ENCODE measurements at regions not wholly inside any gene's neighbourhood (a gene's known extent, or its start where the extent isn't known, plus 50 kb on each side); places are given as distances from the start of the nearest gene placed in this dataset.
"Not testable (repeated sequence)": the region's sequence is repeated elsewhere in the genome, so short reads cannot be mapped to it uniquely, and the experiment has no call there.

GRCh38 chr2:129924115-129924514 is 55.4 kb upstream of the RAB6C start:
- DNase-seq = not testable (repeated sequence)

- DNase-seq = no peak
Measured at GRCh38 chr2:129925381-129925780, 54.1 kb upstream of the RAB6C start.

- no peak for DNase-seq
Measured at GRCh38 chr2:129927696-129928095, 51.8 kb upstream of the RAB6C start.

- no peak for DNase-seq
Measured at GRCh38 chr2:129929321-129930290, 49.9 kb upstream of the RAB6C start.
